ENCODE measurements at regions not wholly inside any gene's neighbourhood (a gene's known extent, or its start where the extent isn't known, plus 50 kb on each side); places are given as distances from the start of the nearest gene placed in this dataset.

- DNase-seq (ENCODE audit: low spot score): no peak
Measured at GRCh38 chr7:10821156-10821555, 152.5 kb upstream of the PHF14 start.

- no peak for DNase-seq (ENCODE audit: low spot score)
Measured at GRCh38 chr7:10824154-10824553, 149.5 kb upstream of the PHF14 start.

- no peak for DNase-seq (ENCODE audit: low spot score)
Measured at GRCh38 chr7:10838228-10838627, 135.4 kb upstream of the PHF14 start.

- no peak for DNase-seq (ENCODE audit: low spot score)
Measured at GRCh38 chr7:10845225-10845624, 128.4 kb upstream of the PHF14 start.

GRCh38 chr7:10855583-10855982 is 118.1 kb upstream of the PHF14 start:
- no peak for DNase-seq (ENCODE audit: low spot score)

GRCh38 chr7:10860516-10860915 is 113.2 kb upstream of the PHF14 start:
- no peak for DNase-seq (ENCODE audit: low spot score)

GRCh38 chr7:10863476-10863875 is 110.2 kb upstream of the PHF14 start:
- no peak for DNase-seq (ENCODE audit: low spot score)

GRCh38 chr7:10874666-10875065 is 99.0 kb upstream of the PHF14 start:
- DNase-seq (ENCODE audit: low spot score): no peak

- DNase-seq (ENCODE audit: low spot score): no peak
Measured at GRCh38 chr7:10875080-10875479, 98.6 kb upstream of the PHF14 start.

- no peak for DNase-seq (ENCODE audit: low spot score)
Measured at GRCh38 chr7:10888861-10889260, 84.8 kb upstream of the PHF14 start.

GRCh38 chr7:10889266-10889898 is 84.3 kb upstream of the PHF14 start:
- no peak for DNase-seq (ENCODE audit: low spot score)

- DNase-seq (ENCODE audit: low spot score): no peak
Measured at GRCh38 chr7:10908600-10908999, 65.1 kb upstream of the PHF14 start.

- DNase-seq (ENCODE audit: low spot score): no peak
Measured at GRCh38 chr7:10910447-10910846, 63.2 kb upstream of the PHF14 start.

- DNase-seq (ENCODE audit: low spot score): no peak
Measured at GRCh38 chr7:10912077-10912476, 61.6 kb upstream of the PHF14 start.

GRCh38 chr7:10913457-10913856 is 60.2 kb upstream of the PHF14 start:
- no peak for DNase-seq (ENCODE audit: low spot score)

GRCh38 chr7:10918093-10918590 is 55.5 kb upstream of the PHF14 start:
- no peak for DNase-seq (ENCODE audit: low spot score)

- DNase-seq (ENCODE audit: low spot score): no peak
Measured at GRCh38 chr7:10919923-10920322, 53.7 kb upstream of the PHF14 start.
